Activated CD4-positive, alpha-beta T cell treated with anti-CD3 and anti-CD28 coated beads, Interleukin-2, amount 10 ng/mL, durations not matched to agents 7 days and 5 days (primary cell): ENCODE measurements at regions not wholly inside any gene's neighbourhood (a gene's known extent, or its start where the extent isn't known, plus 50 kb on each side); places are given as distances from the start of the nearest gene placed in this dataset.

Experiments
- CTCF ChIA-PET: fragments of 350-600 bp; sonication (Branson Sonifier 250); formaldehyde crosslinking; loops from one replicate; lab custom pipeline; 2021; ENCODE audit warnings: antibody characterized with exemption; lab: Charles Lee
- POLR2A ChIA-PET: fragments of 350-600 bp; sonication (Branson Sonifier 250); formaldehyde crosslinking; loops from one replicate; lab custom pipeline; 2021; ENCODE audit warnings: antibody characterized with exemption; lab: Charles Lee
- DNase-seq: peaks from one replicate; pipeline ENCODE4 v3.0.0-alpha.2; 2020
- H3K27ac Mint-ChIP-seq: one replicate; pipeline ENCODE4 v1.8.0; 2021; ENCODE audit warnings: mild to moderate bottlenecking, moderate library complexity, mixed read lengths
- H3K27me3 Mint-ChIP-seq: one replicate; pipeline ENCODE4 v1.8.0; 2021; ENCODE audit warnings: mixed read lengths
- H3K36me3 Mint-ChIP-seq: one replicate; pipeline ENCODE4 v1.8.0; 2021; ENCODE audit warnings: low read depth, mixed read lengths
- H3K4me1 Mint-ChIP-seq: one replicate; pipeline ENCODE4 v1.8.0; 2021; ENCODE audit warnings: mixed read lengths
- H3K4me3 Mint-ChIP-seq: one replicate; pipeline ENCODE4 v1.8.0; 2021; ENCODE audit warnings: mild to moderate bottlenecking, moderate library complexity, mixed read lengths
- H3K9me3 Mint-ChIP-seq: one replicate; pipeline ENCODE4 v1.8.0; 2021; ENCODE audit warnings: mixed read lengths

- ChIA-PET POLR2A (no interaction called here), CTCF (no interaction called here)
- Mint-ChIP-seq H3K9me3 (no peaks in the 10 kb centered on the region), H3K4me3 (no peak overlapping the region), H3K27ac (no peak overlapping the region), H3K27me3 (peaks cover 2% of the 10 kb centered on the region), H3K4me1 (no peaks in the 10 kb centered on the region), H3K36me3 (no peaks in the 10 kb centered on the region)
- no peak for DNase-seq
Measured at GRCh38 chr2:15858466-15858865, 81.9 kb upstream of the MYCN start.

- H3K36me3 Mint-ChIP-seq, result no peaks in the 10 kb centered on the region
- H3K4me1 Mint-ChIP-seq, result no peaks in the 10 kb centered on the region
- no peak overlapping the region for H3K4me3 Mint-ChIP-seq
- ChIA-PET POLR2A (no interaction called here), CTCF (no interaction called here)
- DNase-seq, result no peak
- peaks cover 2% of the 10 kb centered on the region for H3K27me3 Mint-ChIP-seq
- H3K27ac Mint-ChIP-seq, result no peak overlapping the region
- no peaks in the 10 kb centered on the region for H3K9me3 Mint-ChIP-seq
Measured at GRCh38 chr2:15860051-15860663, 80.2 kb upstream of the MYCN start.

GRCh38 chr2:15860760-15861159 lies 79.6 kb upstream of the MYCN start:
- no peaks in the 10 kb centered on the region for H3K36me3 Mint-ChIP-seq
- no peak for DNase-seq
- POLR2A ChIA-PET, result no interaction called here
- peaks cover 2% of the 10 kb centered on the region for H3K27me3 Mint-ChIP-seq
- H3K4me3 Mint-ChIP-seq, result no peak overlapping the region
- CTCF ChIA-PET, result no interaction called here
- H3K27ac Mint-ChIP-seq, result no peak overlapping the region
- no peaks in the 10 kb centered on the region for H3K9me3 Mint-ChIP-seq
- H3K4me1 Mint-ChIP-seq, result no peaks in the 10 kb centered on the region

DNA sequence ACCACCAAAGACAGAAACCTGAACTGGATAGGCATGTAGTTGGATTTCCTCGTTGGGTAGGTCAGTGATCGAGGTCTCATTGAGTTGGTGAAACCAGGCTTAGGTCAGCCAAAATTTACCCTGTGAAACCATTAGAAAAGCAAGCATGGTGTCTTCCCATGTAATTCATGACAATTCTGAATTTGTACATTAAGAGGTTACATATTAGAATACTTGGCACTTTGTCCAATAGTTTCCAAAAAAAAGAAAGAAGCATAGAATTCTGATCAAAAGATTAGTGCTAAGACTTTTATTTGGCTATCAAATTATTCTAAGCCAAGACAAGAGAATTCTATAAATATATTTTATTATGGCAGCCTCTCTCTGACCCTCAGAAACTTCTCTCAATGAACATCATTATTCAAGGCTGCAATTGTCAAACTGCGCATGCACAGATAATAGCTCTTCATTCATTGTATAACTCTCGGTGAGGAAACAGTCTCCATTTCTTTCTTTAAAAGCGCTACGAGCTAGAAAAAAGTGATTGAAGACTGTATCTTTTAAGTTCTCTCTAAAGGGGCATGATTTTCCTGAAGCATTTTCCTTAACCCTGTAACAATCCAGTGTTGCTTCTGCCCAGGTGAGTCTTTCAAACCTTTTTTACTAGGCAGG lies 79.1 kb upstream of the MYCN start:
- Mint-ChIP-seq H3K4me1 (no peaks in the 10 kb centered on the region), H3K27me3 (peaks cover 2% of the 10 kb centered on the region), H3K4me3 (no peak overlapping the region), H3K9me3 (no peaks in the 10 kb centered on the region), H3K36me3 (no peaks in the 10 kb centered on the region), H3K27ac (no peak overlapping the region)
- DNase-seq, result no peak
- ChIA-PET CTCF (no interaction called here), POLR2A (no interaction called here)

DNA sequence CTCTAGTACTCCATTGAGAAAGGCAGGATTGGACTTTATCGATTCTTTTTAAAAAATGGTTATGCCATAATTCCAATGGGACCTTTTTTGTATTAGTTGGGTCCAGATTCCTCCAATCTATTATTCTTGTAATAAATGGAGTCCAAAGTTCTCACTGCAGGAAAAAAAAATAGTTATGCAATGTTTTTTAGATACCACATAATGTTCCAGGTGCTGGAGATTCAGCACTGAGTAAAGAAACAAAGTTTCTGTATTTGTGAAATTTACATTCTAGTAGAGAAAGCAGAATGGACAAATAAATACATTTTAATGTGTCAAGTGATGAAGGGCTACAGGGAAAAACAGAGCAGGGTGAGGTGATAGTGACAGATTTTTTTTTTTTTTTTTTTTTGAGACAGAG lies 78.5 kb upstream of the MYCN start:
- H3K27ac Mint-ChIP-seq, result no peak overlapping the region
- CTCF ChIA-PET, result no interaction called here
- no peaks in the 10 kb centered on the region for H3K9me3 Mint-ChIP-seq
- no peak for DNase-seq
- H3K4me3 Mint-ChIP-seq, result no peak overlapping the region
- H3K36me3 Mint-ChIP-seq, result no peaks in the 10 kb centered on the region
- no peaks in the 10 kb centered on the region for H3K4me1 Mint-ChIP-seq
- POLR2A ChIA-PET, result no interaction called here
- H3K27me3 Mint-ChIP-seq, result peaks cover 2% of the 10 kb centered on the region

DNA sequence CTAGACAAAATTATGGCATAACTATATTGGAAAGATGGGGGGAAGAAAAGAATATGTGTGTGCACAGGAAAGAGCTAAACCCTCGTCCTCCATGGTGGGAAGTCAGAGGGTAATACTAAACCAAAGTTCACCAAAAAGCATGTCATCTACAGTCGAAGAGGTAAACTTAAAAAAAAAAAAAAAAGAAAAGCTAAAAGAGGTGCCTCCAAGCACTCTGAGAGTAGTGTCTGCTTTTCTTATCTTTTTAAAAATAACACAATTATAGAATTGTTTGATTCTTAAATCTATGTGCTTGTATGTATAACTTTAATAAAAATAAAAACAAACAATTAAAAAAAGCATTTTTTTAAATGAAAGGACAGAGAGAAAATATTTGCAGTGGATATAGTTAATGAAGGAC lies 77.3 kb upstream of the MYCN start:
- Mint-ChIP-seq H3K27me3 (peaks cover 2% of the 10 kb centered on the region), H3K4me1 (no peaks in the 10 kb centered on the region), H3K27ac (no peak overlapping the region), H3K36me3 (no peaks in the 10 kb centered on the region), H3K9me3 (no peaks in the 10 kb centered on the region), H3K4me3 (no peak overlapping the region)
- ChIA-PET POLR2A (no interaction called here), CTCF (interaction anchor here (0.6 kb wide), 1 partner anchor 277 kb away, joined by 3 read pairs; no protein-coding TSS in a partner anchor)
- DNase-seq, result no peak

GRCh38 chr2:15863494-15864175 lies 76.7 kb upstream of the MYCN start:
- H3K36me3 Mint-ChIP-seq, result no peaks in the 10 kb centered on the region
- CTCF ChIA-PET, result interaction anchor here (0.6 kb wide), 1 partner anchor 277 kb away, joined by 3 read pairs; no protein-coding TSS in a partner anchor
- no peaks in the 10 kb centered on the region for H3K4me1 Mint-ChIP-seq
- H3K27me3 Mint-ChIP-seq, result peaks cover 4% of the 10 kb centered on the region
- no peak for DNase-seq
- no peak overlapping the region for H3K4me3 Mint-ChIP-seq
- H3K9me3 Mint-ChIP-seq, result no peaks in the 10 kb centered on the region
- H3K27ac Mint-ChIP-seq, result no peak overlapping the region
- POLR2A ChIA-PET, result no interaction called here

DNA sequence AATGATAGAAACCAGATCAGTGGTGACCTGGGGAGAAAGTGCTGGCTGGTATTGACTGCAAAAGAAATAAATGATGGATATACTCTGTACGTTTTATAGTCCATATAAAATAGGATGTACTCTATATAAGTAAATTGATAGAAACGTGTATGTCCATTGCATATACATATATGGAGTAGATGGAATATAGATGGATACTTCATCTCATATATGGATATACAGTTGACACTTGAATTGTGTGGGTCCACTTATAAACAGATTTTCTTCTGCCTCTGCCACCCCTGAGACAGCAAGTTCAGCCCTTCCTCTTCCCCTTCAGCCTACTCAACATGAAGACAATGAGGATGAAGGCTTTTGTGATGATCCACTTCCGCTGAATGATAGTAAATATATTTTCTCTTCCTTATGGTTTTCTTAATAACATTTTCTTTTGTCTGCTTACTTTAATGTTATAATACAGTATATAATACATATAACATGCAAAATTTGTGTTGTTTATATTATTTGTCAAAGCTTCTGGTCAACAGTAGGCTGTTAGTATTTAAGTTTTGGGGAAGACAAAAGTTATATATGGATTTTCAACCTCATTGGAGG lies 76.1 kb upstream of the MYCN start:
- ChIA-PET CTCF (no interaction called here), POLR2A (no interaction called here)
- H3K9me3 Mint-ChIP-seq, result no peaks in the 10 kb centered on the region
- H3K27me3 Mint-ChIP-seq, result peaks cover 4% of the 10 kb centered on the region
- H3K36me3 Mint-ChIP-seq, result no peaks in the 10 kb centered on the region
- no peak overlapping the region for H3K4me3 Mint-ChIP-seq
- no peak for DNase-seq
- no peak overlapping the region for H3K27ac Mint-ChIP-seq
- no peaks in the 10 kb centered on the region for H3K4me1 Mint-ChIP-seq

- H3K4me1 Mint-ChIP-seq, result no peaks in the 10 kb centered on the region
- CTCF ChIA-PET, result no interaction called here
Measured at GRCh38 chr2:15865923-15866322, 74.4 kb upstream of the MYCN start.

DNA sequence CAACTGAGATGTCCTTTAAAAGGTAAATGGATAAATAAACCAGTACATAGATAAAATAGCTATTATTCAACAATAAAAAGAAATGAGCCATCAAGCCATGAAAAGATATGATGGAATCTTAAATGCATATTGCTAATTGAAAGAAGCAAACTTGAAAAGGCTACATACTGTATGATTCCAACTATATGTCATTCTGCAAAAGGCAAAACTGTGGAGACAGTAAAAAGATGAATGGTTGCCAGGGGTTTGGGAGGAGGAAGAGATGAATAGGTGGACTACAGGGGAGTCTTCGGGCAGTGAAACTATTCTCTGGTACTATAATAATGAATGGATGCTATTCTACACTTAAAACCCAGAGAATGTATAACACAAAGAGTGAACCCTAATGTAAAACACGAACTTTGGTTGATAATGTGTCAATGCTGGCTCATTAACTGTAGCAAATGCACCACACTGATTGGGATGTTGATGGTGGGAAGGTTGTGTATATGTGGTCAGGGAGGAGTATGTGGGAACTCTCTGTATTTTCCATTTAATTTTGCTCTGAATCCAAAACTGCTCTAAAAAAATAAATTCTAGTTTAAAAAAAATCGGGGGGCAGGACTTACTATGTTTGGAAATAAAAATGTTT lies 73.7 kb upstream of the MYCN start:
- Mint-ChIP-seq H3K4me1 (no peaks in the 10 kb centered on the region), H3K27me3 (peaks cover 4% of the 10 kb centered on the region), H3K4me3 (no peak overlapping the region), H3K27ac (no peak overlapping the region), H3K36me3 (no peaks in the 10 kb centered on the region), H3K9me3 (no peaks in the 10 kb centered on the region)
- POLR2A ChIA-PET, result no interaction called here
- CTCF ChIA-PET, result no interaction called here
- DNase-seq, result no peak

More at GRCh38 chr2:15865923-15866322, 74.4 kb upstream of the MYCN start:
- DNase-seq, result no peak
- Mint-ChIP-seq H3K27ac (no peak overlapping the region), H3K4me3 (no peak overlapping the region), H3K9me3 (no peaks in the 10 kb centered on the region), H3K27me3 (peaks cover 4% of the 10 kb centered on the region), H3K36me3 (no peaks in the 10 kb centered on the region)
- POLR2A ChIA-PET, result no interaction called here

- H3K27me3 Mint-ChIP-seq, result peaks cover 4% of the 10 kb centered on the region
- no peaks in the 10 kb centered on the region for H3K4me1 Mint-ChIP-seq
- no peak for DNase-seq
- H3K36me3 Mint-ChIP-seq, result no peaks in the 10 kb centered on the region
- POLR2A ChIA-PET, result no interaction called here
- H3K27ac Mint-ChIP-seq, result no peak overlapping the region
- no peak overlapping the region for H3K4me3 Mint-ChIP-seq
- CTCF ChIA-PET, result no interaction called here
- no peaks in the 10 kb centered on the region for H3K9me3 Mint-ChIP-seq
Measured at GRCh38 chr2:15867194-15868171, 72.9 kb upstream of the MYCN start.

- Mint-ChIP-seq H3K27me3 (peaks cover 4% of the 10 kb centered on the region), H3K9me3 (no peaks in the 10 kb centered on the region), H3K27ac (no peak overlapping the region), H3K4me1 (no peaks in the 10 kb centered on the region), H3K4me3 (no peak overlapping the region), H3K36me3 (no peaks in the 10 kb centered on the region)
- no peak for DNase-seq
- ChIA-PET POLR2A (no interaction called here), CTCF (no interaction called here)
Measured at GRCh38 chr2:15868186-15868585, 72.2 kb upstream of the MYCN start.
